Colonic mucosa (tissue), 4 donors: ENCODE measurements at regions not wholly inside any gene's neighbourhood (a gene's known extent, or its start where the extent isn't known, plus 50 kb on each side); places are given as distances from the start of the nearest gene placed in this dataset.

ENCODE experiments used
- DNase-seq: peaks from one replicate; pipeline ENCODE4 v3.0.0-alpha.2; 2020
- H3K27ac ChIP-seq: fragments of 200-600 bp; one replicate; pipeline ENCODE4 v1.8.0; 2021
- H3K27me3 ChIP-seq: fragments of 200-600 bp; one replicate; pipeline ENCODE4 v1.8.0; 2021
- H3K36me3 ChIP-seq: fragments of 200-600 bp; one replicate; pipeline ENCODE4 v1.8.0; 2021
- H3K4me1 ChIP-seq: fragments of 200-600 bp; one replicate; pipeline ENCODE4 v1.8.0; 2021; ENCODE audit warnings: mild to moderate bottlenecking
- H3K4me3 ChIP-seq: fragments of 200-600 bp; one replicate; pipeline ENCODE4 v1.8.0; 2021
- H3K9ac ChIP-seq, 2 donors: one replicate each; pipeline ENCODE4 v1.7.0; 2013; ENCODE audit warnings: control low read depth in 2 of 2, low read depth in 2 of 2, low read length in 2 of 2
- H3K9me3 ChIP-seq: fragments of 200-600 bp; one replicate; pipeline ENCODE4 v1.8.0; 2021
- CTCF ChIP-seq: fragments of 200-600 bp; IDR thresholded peaks from one replicate; pipeline ENCODE4 v1.8.0; 2022; ENCODE audit warnings: antibody characterized with exemption, mild to moderate bottlenecking
- intact Hi-C: fragments of 100-400 bp; cut with DNase I; formaldehyde crosslinking; loops from one replicate; pipeline ENCODE4 v1.14.1; 2022
- donor health status: healthy.
- donor health status: DM: no; HTN: no; CAD: no.
- donor health status: DM: no; HTN: no; CAD: no.

GRCh38 chr4:45345558-45345957, 619.2 kb upstream of the GNPDA2 start:
- no peak overlapping the region for H3K4me3 ChIP-seq
- H3K9ac ChIP-seq, result no peak overlapping the region
- no peak overlapping the region for H3K27ac ChIP-seq
- no peaks in the 10 kb centered on the region for H3K27me3 ChIP-seq
- no peak for DNase-seq
- no peak for TF ChIP-seq CTCF
- intact Hi-C loops, result no loop called here
- no peaks in the 10 kb centered on the region for H3K36me3 ChIP-seq
- H3K9me3 ChIP-seq, result no peaks in the 10 kb centered on the region
- no peaks in the 10 kb centered on the region for H3K4me1 ChIP-seq

GRCh38 chr4:45331802-45332201, 605.4 kb upstream of the GNPDA2 start:
- no peak overlapping the region for H3K4me3 ChIP-seq
- no peaks in the 10 kb centered on the region for H3K9me3 ChIP-seq
- H3K4me1 ChIP-seq, result no peaks in the 10 kb centered on the region
- H3K27ac ChIP-seq, result no peak overlapping the region
- DNase-seq, result no peak
- H3K36me3 ChIP-seq, result no peaks in the 10 kb centered on the region
- no peaks in the 10 kb centered on the region for H3K27me3 ChIP-seq
- intact Hi-C loops, result no loop called here
- no peak overlapping the region for H3K9ac ChIP-seq
- TF ChIP-seq CTCF, result no peak

GRCh38 chr4:45327544-45327943, 601.2 kb upstream of the GNPDA2 start:
- Histone ChIP-seq H3K9ac (no peak overlapping the region), H3K27ac (no peak overlapping the region), H3K4me3 (no peak overlapping the region), H3K9me3 (no peaks in the 10 kb centered on the region), H3K27me3 (no peaks in the 10 kb centered on the region), H3K36me3 (no peaks in the 10 kb centered on the region), H3K4me1 (no peaks in the 10 kb centered on the region)
- no peak for TF ChIP-seq CTCF
- intact Hi-C loops, result no loop called here
- DNase-seq, result no peak

GRCh38 chr4:45324455-45325417, 598.4 kb upstream of the GNPDA2 start:
- no peak for TF ChIP-seq CTCF
- DNase-seq, result no peak
- intact Hi-C loops, result no loop called here
- Histone ChIP-seq H3K9ac (no peak overlapping the region), H3K36me3 (no peaks in the 10 kb centered on the region), H3K9me3 (no peaks in the 10 kb centered on the region), H3K4me1 (no peaks in the 10 kb centered on the region), H3K27me3 (no peaks in the 10 kb centered on the region), H3K27ac (no peak overlapping the region), H3K4me3 (no peak overlapping the region)

- Histone ChIP-seq H3K4me1 (no peaks in the 10 kb centered on the region), H3K27me3 (no peaks in the 10 kb centered on the region), H3K9me3 (no peaks in the 10 kb centered on the region), H3K9ac (no peak overlapping the region), H3K36me3 (no peaks in the 10 kb centered on the region), H3K27ac (no peak overlapping the region), H3K4me3 (no peak overlapping the region)
- DNase-seq, result no peak
- no peak for TF ChIP-seq CTCF
- intact Hi-C loops, result no loop called here
Measured at GRCh38 chr4:45323453-45324058, 597.2 kb upstream of the GNPDA2 start.
